ENCODE measurements at regions not wholly inside any gene's neighbourhood (a gene's known extent, or its start where the extent isn't known, plus 50 kb on each side); places are given as distances from the start of the nearest gene placed in this dataset.

- TF ChIP-seq POLR2AphosphoS5 (IDR thresholded peaks at IDR 0.05; ENCODE audit: low read depth, low read length) = no peak
- no peak for TF ChIP-seq POLR2A (IDR thresholded peaks at IDR 0.05; ENCODE audit: low read depth, low read length)
- TF ChIP-seq POU2F2 (IDR thresholded peaks at IDR 0.05; ENCODE audit: low read depth, low read length) = no peak
Measured at GRCh38 chr19:30969591-30969990, 379.6 kb downstream of the TSHZ3 start.
